Activated CD8-positive, alpha-beta memory T cell treated with anti-CD3 and anti-CD28 coated beads for 48 hours (primary cell): ENCODE measurements at regions not wholly inside any gene's neighbourhood (a gene's known extent, or its start where the extent isn't known, plus 50 kb on each side); places are given as distances from the start of the nearest gene placed in this dataset.

Experiments
- DNase-seq, 3 experiments: peaks; one replicate each; pipeline ENCODE4 v3.0.0-alpha.2; 2020; ENCODE audit warnings: low read depth in 2 of 3, low spot score in 2 of 3

GRCh38 chr2:126378176-126378575 is 277.8 kb upstream of the GYPC start:
- no peak for DNase-seq

GRCh38 chr2:126381091-126381490 is 274.9 kb upstream of the GYPC start:
- no peak for DNase-seq

- DNase-seq = no peak
These were observed 273.0 kb upstream of the GYPC start for GRCh38 chr2:126382998-126383397.

GRCh38 chr2:126383800-126384199 is 272.2 kb upstream of the GYPC start:
- no peak for DNase-seq

GRCh38 chr2:126385441-126385840 is 270.5 kb upstream of the GYPC start:
- DNase-seq = no peak

GRCh38 chr2:126385983-126386382 is 270.0 kb upstream of the GYPC start:
- no peak for DNase-seq

GRCh38 chr2:126389446-126389845 is 266.5 kb upstream of the GYPC start:
- DNase-seq = no peak

GRCh38 chr2:126392889-126393288 is 263.1 kb upstream of the GYPC start:
- DNase-seq = no peak

GRCh38 chr2:126399001-126399400 is 257.0 kb upstream of the GYPC start:
- DNase-seq = no peak

GRCh38 chr2:126403039-126403628 is 252.8 kb upstream of the GYPC start:
- DNase-seq = no peak

- DNase-seq = no peak
These were observed 249.7 kb upstream of the GYPC start for GRCh38 chr2:126406267-126406666.

- DNase-seq = no peak
These were observed 247.3 kb upstream of the GYPC start for GRCh38 chr2:126408671-126409070.

GRCh38 chr2:126409850-126410249 is 246.1 kb upstream of the GYPC start:
- DNase-seq = no peak

- no peak for DNase-seq
These were observed 242.9 kb upstream of the GYPC start for GRCh38 chr2:126413079-126413478.

GRCh38 chr2:126419403-126419802 is 236.6 kb upstream of the GYPC start:
- DNase-seq = no peak

- DNase-seq = no peak
These were observed 230.0 kb upstream of the GYPC start for GRCh38 chr2:126425943-126426342.

- DNase-seq = no peak
These were observed 226.9 kb upstream of the GYPC start for GRCh38 chr2:126429103-126429502.

GRCh38 chr2:126431136-126431535 is 224.8 kb upstream of the GYPC start:
- no peak for DNase-seq

- DNase-seq = no peak
These were observed 219.5 kb upstream of the GYPC start for GRCh38 chr2:126436411-126436810.

- no peak for DNase-seq
These were observed 218.9 kb upstream of the GYPC start for GRCh38 chr2:126437016-126437415.

- DNase-seq = no peak
These were observed 211.4 kb upstream of the GYPC start for GRCh38 chr2:126444512-126444911.

GRCh38 chr2:126446106-126446695 is 209.8 kb upstream of the GYPC start:
- DNase-seq = no peak

GRCh38 chr2:126448611-126449010 is 207.3 kb upstream of the GYPC start:
- no peak for DNase-seq
